ENCODE measurements at regions not wholly inside any gene's neighbourhood (a gene's known extent, or its start where the extent isn't known, plus 50 kb on each side); places are given as distances from the start of the nearest gene placed in this dataset.

GRCh38 chr18:78396077-78396476 lies 583.5 kb upstream of the SALL3 start:
- DNase-seq = no peak

- no peak for DNase-seq
Observed at GRCh38 chr18:78396756-78397155, 582.9 kb upstream of the SALL3 start.

- DNase-seq = no peak
Observed at GRCh38 chr18:78399992-78400503, 579.6 kb upstream of the SALL3 start.

DNA sequence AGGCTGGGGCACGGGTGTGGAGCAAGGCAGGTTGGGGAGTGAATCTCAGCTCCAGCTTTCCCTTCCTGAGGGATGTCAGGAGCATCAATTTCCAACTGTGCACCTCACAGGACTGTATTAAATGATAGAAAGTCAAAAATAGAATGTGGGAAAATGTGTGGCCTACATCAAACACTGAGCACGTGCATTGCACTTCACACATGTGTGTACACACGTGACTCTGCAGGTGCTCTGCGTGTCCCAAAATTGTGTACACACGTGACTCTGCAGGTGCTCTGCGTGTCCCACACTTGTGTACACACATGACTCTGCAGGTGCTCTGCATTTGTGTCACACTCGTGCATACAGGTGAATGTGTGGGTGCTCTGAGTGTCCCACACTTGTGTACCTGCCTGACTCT lies 577.2 kb upstream of the SALL3 start:
- no peak for DNase-seq

GRCh38 chr18:78402966-78403365 lies 576.7 kb upstream of the SALL3 start:
- no peak for DNase-seq

GRCh38 chr18:78403371-78403770 lies 576.2 kb upstream of the SALL3 start:
- no peak for DNase-seq

- DNase-seq = no peak
Observed at GRCh38 chr18:78405763-78406162, 573.9 kb upstream of the SALL3 start.

DNA sequence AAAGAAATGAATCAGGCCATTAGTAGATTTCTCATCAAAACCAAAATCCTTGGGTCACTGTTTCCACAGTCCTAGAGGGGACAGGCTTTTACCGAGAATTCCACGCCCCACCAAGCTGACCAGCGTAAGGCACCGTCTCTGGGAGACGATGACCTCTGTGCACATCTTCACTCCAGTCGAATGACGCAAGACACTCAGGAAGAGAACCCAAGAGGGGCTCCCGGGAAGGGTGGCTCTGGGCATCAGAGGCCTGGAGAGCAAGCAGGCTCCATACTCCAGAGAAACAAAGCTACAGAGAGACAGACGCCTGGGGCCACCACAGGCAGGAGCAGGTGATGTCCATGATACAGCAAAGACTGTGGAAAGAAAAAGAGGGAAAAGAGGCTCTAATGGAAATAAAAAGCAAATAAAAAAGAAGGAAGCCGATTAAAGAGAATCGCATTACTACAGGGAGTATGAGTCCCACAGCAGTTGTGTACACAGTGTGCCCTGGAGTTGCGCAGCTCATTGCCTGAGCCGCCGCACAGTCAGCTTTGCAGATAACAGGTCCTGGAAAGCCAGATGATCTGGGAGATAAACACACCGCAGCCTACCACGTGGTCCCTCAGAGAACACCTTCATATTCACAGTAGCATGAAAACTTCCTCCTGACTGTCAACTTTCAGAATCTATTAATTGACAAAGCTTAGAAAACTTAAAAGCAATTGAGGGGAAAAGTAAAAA lies 572.7 kb upstream of the SALL3 start:
- no peak for DNase-seq

DNA sequence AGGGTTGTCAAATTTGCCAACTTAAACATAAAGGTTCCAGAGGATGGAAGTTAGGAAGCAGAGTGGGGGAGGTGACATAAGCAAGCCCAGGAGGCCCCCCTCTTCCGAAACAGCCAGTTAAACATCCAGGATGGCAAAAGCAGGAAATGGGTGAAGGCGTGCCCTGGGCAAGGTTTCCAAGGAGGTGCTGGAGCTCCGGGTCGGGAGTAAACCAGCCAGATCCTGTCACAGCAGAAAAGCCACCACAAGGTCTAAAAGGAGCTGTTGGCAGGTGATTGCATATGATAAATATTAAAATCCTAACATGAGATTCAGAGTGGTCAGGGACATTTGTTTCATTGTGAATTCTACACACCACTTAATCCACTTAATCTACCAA lies 572.2 kb upstream of the SALL3 start:
- no peak for DNase-seq

DNA sequence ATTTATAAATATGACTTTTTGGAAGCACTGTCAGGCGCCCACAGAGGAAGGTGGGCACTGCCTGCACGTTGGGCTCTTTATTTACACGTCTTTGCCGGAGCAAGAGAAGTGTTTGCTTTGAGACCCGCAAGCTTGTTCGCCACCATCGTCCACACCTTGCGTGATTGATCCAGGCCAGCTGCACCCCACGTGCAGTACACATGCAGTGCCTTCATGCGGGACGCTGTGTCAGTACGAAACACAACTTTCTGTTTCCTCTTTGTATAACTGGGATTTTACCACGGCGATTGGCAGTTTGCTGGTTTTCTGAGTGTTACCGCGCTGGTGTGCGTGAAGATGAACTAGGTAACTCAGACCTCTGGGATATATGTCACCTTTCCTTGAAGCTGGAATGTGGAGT lies 571.0 kb upstream of the SALL3 start:
- DNase-seq = no peak

DNA sequence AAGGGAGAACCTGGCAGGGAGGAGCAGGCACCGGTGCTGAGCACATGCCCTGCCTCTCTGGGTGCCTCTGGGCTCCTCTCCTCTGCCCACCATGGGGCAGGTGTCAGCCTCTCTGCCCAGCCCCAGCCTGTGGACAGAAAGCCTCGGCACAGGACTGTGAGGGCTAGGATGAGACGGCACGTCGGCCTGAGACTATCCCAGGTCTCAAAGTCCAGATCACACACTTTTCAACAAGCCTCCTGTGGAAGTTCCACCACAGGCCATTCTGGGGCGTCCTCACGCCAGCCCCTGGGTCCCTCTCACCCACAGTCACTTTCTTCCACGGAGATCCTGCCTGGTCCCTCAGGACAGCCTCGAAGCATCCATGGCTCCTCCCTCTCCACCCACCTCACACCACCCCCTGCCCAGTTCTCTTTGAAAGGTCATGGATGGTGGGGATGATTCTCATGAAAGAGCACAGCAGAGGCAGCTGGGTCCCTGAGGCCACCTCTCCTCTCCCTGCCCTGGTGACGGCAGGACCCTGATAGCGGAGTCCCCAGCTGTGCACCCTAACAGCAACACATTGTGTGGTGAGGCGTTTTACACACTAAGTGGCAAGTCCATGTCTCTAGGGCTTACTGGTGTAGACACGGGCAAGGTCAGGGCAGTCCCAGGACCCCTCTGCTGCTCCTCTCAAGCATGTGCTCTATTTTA lies 569.4 kb upstream of the SALL3 start:
- no peak for DNase-seq

DNA sequence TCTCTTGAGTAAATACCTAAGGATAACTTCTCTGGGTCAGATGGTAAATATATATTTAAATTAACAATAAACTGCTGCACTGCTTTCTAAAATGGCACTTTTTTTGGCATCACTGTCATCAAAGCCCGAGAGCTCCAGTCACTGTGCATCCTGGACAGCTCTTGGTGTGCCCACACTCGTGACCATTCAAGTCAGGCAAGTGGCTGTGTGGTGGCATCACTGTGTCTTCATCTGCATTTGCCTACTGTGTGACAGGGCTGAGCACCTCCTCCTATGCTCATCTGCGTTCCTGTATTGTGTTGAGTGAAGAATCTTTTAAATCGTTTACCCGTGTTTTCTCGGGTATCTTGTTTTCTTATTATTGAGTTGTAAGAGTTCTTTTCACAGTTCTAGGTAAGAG lies 568.1 kb upstream of the SALL3 start:
- DNase-seq = no peak

DNA sequence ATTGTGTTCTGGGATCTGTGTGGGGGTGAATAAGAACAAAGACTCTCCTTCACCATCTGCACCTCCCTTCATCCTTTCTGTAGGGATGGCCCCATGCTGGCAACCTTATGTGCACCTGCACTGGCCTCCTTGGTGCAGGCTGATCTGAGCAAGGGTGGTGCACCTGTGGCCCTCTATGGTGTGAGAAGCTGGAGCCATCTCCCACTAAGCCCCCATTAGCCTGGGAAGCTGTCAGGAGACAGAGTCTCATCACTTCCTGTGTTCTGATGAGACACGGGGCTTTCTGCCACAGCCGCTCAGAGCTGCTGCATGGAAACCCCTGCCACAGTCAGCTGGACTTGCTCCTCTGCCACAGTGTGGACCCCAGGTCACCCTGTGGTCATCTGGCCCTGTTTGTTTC lies 565.3 kb upstream of the SALL3 start:
- DNase-seq = no peak

DNA sequence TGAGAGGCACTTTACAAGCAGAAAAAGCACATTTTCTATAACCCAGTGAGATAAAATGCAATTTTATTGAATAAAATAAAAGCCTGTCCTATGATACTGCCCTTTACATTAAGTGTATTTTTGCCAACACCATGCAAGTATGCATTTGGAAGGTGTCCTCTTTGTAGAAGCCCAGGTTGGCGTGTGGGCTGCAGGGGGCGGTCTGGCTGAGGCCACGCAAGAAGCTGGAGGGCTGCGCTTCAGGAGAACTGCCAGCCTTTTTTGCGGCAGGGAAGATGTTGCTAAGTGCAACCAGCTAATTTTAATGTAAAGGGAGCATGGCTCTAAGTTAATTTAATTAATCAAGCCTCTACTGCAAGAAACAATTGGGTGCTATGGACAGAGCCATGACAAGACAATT lies 562.8 kb upstream of the SALL3 start:
- no peak for DNase-seq

DNA sequence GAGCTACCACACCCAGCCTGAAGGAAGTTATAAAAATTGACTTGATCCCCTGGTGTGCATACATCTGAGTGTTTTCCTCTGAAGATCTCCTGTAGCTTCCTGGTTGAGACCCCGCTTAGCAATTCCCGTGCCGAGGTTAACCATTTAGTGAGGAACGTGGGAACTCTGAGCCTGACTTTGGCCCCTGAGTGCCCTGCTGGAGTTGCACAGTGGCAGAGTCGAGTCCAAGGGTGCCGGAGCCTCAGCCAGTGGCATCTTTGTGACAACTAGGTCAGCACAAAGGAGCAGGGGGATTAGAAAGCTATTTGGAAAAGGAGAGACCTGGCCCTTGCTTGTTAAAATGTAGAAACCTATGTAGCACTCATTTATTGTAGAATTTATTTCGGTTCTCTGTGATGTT lies 561.2 kb upstream of the SALL3 start:
- DNase-seq = no peak

GRCh38 chr18:78419171-78419570 lies 560.4 kb upstream of the SALL3 start:
- no peak for DNase-seq

- no peak for DNase-seq
Observed at GRCh38 chr18:78420116-78420515, 559.5 kb upstream of the SALL3 start.

DNA sequence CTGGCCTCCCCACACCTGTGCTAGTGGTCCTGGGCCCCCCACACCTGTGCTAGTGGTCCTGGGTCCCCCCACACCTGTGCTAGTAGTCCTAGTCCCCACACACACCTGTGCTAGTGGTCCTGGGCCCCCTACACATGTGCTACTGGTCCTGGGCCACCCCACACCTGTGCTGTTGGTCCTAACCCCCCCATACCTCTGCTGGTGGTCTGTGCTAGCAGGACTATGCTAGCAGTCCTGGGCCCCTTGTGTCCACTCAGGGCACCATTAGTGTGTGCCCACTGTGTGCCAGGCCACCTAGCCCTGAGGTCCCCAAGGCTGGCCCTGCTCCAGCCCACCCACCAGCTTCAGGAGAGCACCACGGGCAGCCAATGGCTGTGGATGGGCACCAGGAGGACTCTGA lies 558.2 kb upstream of the SALL3 start:
- DNase-seq = no peak

- no peak for DNase-seq
Observed at GRCh38 chr18:78422336-78422735, 557.3 kb upstream of the SALL3 start.

- no peak for DNase-seq
Observed at GRCh38 chr18:78423811-78424210, 555.8 kb upstream of the SALL3 start.

GRCh38 chr18:78424403-78425018 lies 555.1 kb upstream of the SALL3 start:
- DNase-seq = no peak

GRCh38 chr18:78425019-78425412 lies 554.6 kb upstream of the SALL3 start:
- DNase-seq = no peak

GRCh38 chr18:78427081-78427480 lies 552.5 kb upstream of the SALL3 start:
- DNase-seq = no peak
